CD4-positive, alpha-beta T cell treated with Interleukin-21 for 1 hour (primary cell): ENCODE measurements at regions not wholly inside any gene's neighbourhood (a gene's known extent, or its start where the extent isn't known, plus 50 kb on each side); places are given as distances from the start of the nearest gene placed in this dataset.
"Not testable (repeated sequence)": the region's sequence is repeated elsewhere in the genome, so short reads cannot be mapped to it uniquely, and the experiment has no call there.

Experiments
- DNase-seq: peaks from one replicate; pipeline ENCODE4 v3.0.0-alpha.2; 2020

- DNase-seq: not testable (repeated sequence)
These were observed 53.3 kb upstream of the LRPAP1 start for GRCh38 chr4:3585567-3585966.

- no peak for DNase-seq
These were observed 49.9 kb upstream of the LRPAP1 start for GRCh38 chr4:3582091-3582475.
